AG09319 (cell line): ENCODE measurements at regions not wholly inside any gene's neighbourhood (a gene's known extent, or its start where the extent isn't known, plus 50 kb on each side); places are given as distances from the start of the nearest gene placed in this dataset.

Experiments
- DNase-seq: peaks from one replicate; pipeline ENCODE4 v3.0.0-alpha.2; 2010; ENCODE audit warnings: low read depth; ENCODE audit errors: extremely low read depth
- CTCF ChIP-seq: IDR thresholded peaks from 2 replicates; pipeline ENCODE4 v1.5.1; 2011; ENCODE audit warnings: low read depth, mild to moderate bottlenecking, inconsistent platforms, low read length, moderate library complexity

- no peak for DNase-seq
- TF ChIP-seq CTCF: no peak
Measured at GRCh38 chr5:69032009-69032408, 61.8 kb upstream of the SLC30A5 start.

- no peak for TF ChIP-seq CTCF
- DNase-seq: no peak
Measured at GRCh38 chr5:69033690-69034089, 60.1 kb upstream of the SLC30A5 start.

- DNase-seq: no peak
- TF ChIP-seq CTCF: no peak
Measured at GRCh38 chr5:69034898-69035297, 58.9 kb upstream of the SLC30A5 start.

- no peak for TF ChIP-seq CTCF
- DNase-seq: no peak
Measured at GRCh38 chr5:69035665-69036064, 58.1 kb upstream of the SLC30A5 start.

GRCh38 chr5:69038539-69038938 is 55.3 kb upstream of the SLC30A5 start:
- DNase-seq: no peak
- no peak for TF ChIP-seq CTCF

GRCh38 chr5:69039829-69040228 is 54.0 kb upstream of the SLC30A5 start:
- no peak for DNase-seq
- TF ChIP-seq CTCF: no peak

GRCh38 chr5:69042500-69042899 is 51.3 kb upstream of the SLC30A5 start:
- no peak for DNase-seq
- no peak for TF ChIP-seq CTCF
